ENCODE measurements at regions not wholly inside any gene's neighbourhood (a gene's known extent, or its start where the extent isn't known, plus 50 kb on each side); places are given as distances from the start of the nearest gene placed in this dataset.

DNA sequence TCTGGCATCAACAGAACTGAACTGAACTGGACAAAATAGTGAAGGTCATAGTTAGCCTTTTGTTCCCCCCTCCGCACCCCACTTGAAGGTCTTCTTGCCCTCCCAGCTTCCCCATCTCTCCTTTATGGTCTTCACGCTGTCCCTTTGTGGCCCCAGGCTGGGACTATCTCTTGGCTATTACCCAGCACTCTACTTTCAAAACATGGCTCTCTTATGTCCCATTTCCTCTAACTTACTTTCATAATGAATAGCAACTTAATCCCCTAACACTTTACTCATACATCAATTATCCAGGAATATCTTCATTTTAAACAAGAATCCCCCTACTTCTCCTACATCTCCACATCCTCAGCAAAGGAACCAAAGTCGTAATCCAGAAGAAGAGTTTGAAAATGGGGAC, 135.3 kb upstream of the ITGB1 start:
- 90 to 91% methylated on average over 3 of the region's 3 CpGs for WGBS, 2 donors
- H3K9ac ChIP-seq (ENCODE audit: insufficient read depth in 1 of 2, low read length in 2 of 2): no peak overlapping the region
- no peak for TF ChIP-seq CTCF (IDR thresholded peaks at IDR 0.05; ENCODE audit: control extremely low read depth, extremely low read depth)
- DNase-seq (no peak), ATAC-seq (ENCODE audit: insufficient read depth, low FRiP score) (no peak)
- H3K4me1 ChIP-seq (ENCODE audit: control insufficient read depth in 5 of 5, insufficient read depth in 5 of 5, low read length in 5 of 5): no peaks in the 10 kb centered on the region
- H3K9me3 ChIP-seq (ENCODE audit: control insufficient read depth in 4 of 4, insufficient read depth in 3 of 4, low read length in 3 of 4): peaks cover 0 to 10% (median 0%) of the 10 kb centered on the region in 4 donors
- H3K27ac ChIP-seq (ENCODE audit: low read depth in 1 of 2, low read length in 1 of 2): no peak overlapping the region
- no peaks in the 10 kb centered on the region for H3K36me3 ChIP-seq (ENCODE audit: control insufficient read depth in 4 of 4, insufficient read depth in 4 of 4, low read length in 4 of 4)
- H3K27me3 ChIP-seq (ENCODE audit: control insufficient read depth in 3 of 3, insufficient read depth in 3 of 3, low read length in 2 of 3): no peaks in the 10 kb centered on the region
- H3K4me3 ChIP-seq: no peak overlapping the region

DNA sequence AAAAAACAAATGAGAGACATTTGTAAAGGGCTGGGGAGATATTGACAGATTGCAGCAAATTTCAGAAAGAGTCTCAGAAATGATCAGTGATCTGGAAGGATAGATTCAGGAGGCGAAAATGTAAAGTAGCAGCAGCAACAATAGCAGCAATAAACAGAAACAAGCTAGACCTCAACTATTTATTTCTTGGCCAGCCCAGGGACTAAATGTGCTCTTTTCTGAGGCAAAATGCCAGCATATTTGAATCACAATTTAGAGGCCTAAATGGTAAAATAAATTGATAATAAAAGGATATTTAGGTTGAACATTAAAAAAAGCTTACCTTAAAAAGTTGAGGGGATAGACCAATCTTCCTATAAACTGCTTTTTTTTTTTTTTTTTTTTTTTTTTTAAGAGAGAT, 134.6 kb upstream of the ITGB1 start:
- Histone ChIP-seq H3K4me3 (no peak overlapping the region), H3K27ac (ENCODE audit: low read depth in 1 of 2, low read length in 1 of 2) (no peak overlapping the region), H3K4me1 (ENCODE audit: control insufficient read depth in 5 of 5, insufficient read depth in 5 of 5, low read length in 5 of 5) (no peaks in the 10 kb centered on the region), H3K9me3 (ENCODE audit: control insufficient read depth in 4 of 4, insufficient read depth in 3 of 4, low read length in 3 of 4) (peaks cover 0 to 10% (median 0%) of the 10 kb centered on the region in 4 donors), H3K27me3 (ENCODE audit: control insufficient read depth in 3 of 3, insufficient read depth in 3 of 3, low read length in 2 of 3) (no peaks in the 10 kb centered on the region), H3K9ac (ENCODE audit: insufficient read depth in 1 of 2, low read length in 2 of 2) (no peak overlapping the region), H3K36me3 (ENCODE audit: control insufficient read depth in 4 of 4, insufficient read depth in 4 of 4, low read length in 4 of 4) (no peaks in the 10 kb centered on the region)
- WGBS, 2 donors: 91 to 92% methylated on average over 1 of the region's 1 CpG
- no peak for TF ChIP-seq CTCF (IDR thresholded peaks at IDR 0.05; ENCODE audit: control extremely low read depth, extremely low read depth)
- DNase-seq (peak in 2 of 3 donors; percentile 18 to 49), ATAC-seq (ENCODE audit: insufficient read depth, low FRiP score) (no peak)

- 79 to 82% methylated on average over 1 of the region's 1 CpG for WGBS, 2 donors
Measured at GRCh38 chr10:33091201-33091600, 133.2 kb upstream of the ITGB1 start.

More at GRCh38 chr10:33091201-33091600, 133.2 kb upstream of the ITGB1 start:
- H3K4me1 ChIP-seq (ENCODE audit: control insufficient read depth in 5 of 5, insufficient read depth in 5 of 5, low read length in 5 of 5): no peaks in the 10 kb centered on the region
- no peak overlapping the region for H3K4me3 ChIP-seq
- no peak overlapping the region for H3K9ac ChIP-seq (ENCODE audit: insufficient read depth in 1 of 2, low read length in 2 of 2)
- H3K27ac ChIP-seq (ENCODE audit: low read depth in 1 of 2, low read length in 1 of 2): no peak overlapping the region
- TF ChIP-seq CTCF (IDR thresholded peaks at IDR 0.05; ENCODE audit: control extremely low read depth, extremely low read depth): no peak
- ATAC-seq (ENCODE audit: insufficient read depth, low FRiP score) (no peak), DNase-seq (no peak)
- peaks cover 0 to 10% (median 0%) of the 10 kb centered on the region in 4 donors for H3K9me3 ChIP-seq (ENCODE audit: control insufficient read depth in 4 of 4, insufficient read depth in 3 of 4, low read length in 3 of 4)
- H3K27me3 ChIP-seq (ENCODE audit: control insufficient read depth in 3 of 3, insufficient read depth in 3 of 3, low read length in 2 of 3): no peaks in the 10 kb centered on the region
- no peaks in the 10 kb centered on the region for H3K36me3 ChIP-seq (ENCODE audit: control insufficient read depth in 4 of 4, insufficient read depth in 4 of 4, low read length in 4 of 4)
